ENCODE measurements at regions not wholly inside any gene's neighbourhood (a gene's known extent, or its start where the extent isn't known, plus 50 kb on each side); places are given as distances from the start of the nearest gene placed in this dataset.

DNA sequence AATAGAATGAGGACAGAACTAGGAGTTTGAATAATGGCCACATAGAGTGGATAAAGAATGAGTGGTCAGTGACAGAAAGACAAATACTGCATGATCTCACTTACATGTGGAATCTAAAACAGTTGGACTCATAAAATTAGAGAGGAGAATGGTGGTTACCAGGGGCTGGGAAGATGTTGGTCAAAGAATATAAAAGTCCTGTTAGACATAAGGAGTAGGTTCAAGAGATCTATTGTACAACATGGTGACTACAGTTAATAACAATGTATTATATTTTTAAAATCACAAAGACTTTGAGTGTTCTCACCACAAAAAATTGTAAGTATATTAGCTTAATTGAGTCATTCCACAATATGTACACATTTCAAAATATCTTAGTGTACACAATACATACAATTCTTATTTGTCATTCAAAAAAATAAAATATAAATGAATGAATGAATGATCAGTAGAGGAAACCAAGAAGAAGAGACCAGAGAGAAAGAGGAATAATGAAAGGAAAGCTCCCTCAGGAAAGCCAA lies 177.9 kb upstream of the VRK2 start:
- TF ChIP-seq, protein P1, sequence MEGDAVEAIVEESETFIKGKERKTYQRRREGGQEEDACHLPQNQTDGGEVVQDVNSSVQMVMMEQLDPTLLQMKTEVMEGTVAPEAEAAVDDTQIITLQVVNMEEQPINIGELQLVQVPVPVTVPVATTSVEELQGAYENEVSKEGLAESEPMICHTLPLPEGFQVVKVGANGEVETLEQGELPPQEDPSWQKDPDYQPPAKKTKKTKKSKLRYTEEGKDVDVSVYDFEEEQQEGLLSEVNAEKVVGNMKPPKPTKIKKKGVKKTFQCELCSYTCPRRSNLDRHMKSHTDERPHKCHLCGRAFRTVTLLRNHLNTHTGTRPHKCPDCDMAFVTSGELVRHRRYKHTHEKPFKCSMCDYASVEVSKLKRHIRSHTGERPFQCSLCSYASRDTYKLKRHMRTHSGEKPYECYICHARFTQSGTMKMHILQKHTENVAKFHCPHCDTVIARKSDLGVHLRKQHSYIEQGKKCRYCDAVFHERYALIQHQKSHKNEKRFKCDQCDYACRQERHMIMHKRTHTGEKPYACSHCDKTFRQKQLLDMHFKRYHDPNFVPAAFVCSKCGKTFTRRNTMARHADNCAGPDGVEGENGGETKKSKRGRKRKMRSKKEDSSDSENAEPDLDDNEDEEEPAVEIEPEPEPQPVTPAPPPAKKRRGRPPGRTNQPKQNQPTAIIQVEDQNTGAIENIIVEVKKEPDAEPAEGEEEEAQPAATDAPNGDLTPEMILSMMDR (conservative IDR thresholded peaks at IDR 0.05), result no peak
- TF ChIP-seq EZH2 (IDR thresholded peaks at IDR 0.05; ENCODE audit: low read depth), result no peak

Data from PC-9 (cell line).